Spleen (tissue), 7 donors: ENCODE measurements at regions not wholly inside any gene's neighbourhood (a gene's known extent, or its start where the extent isn't known, plus 50 kb on each side); places are given as distances from the start of the nearest gene placed in this dataset.

Experiments used
- POLR2A ChIP-seq, 3 donors: fragments of 450-650 bp; IDR thresholded peaks; one replicate each; pipeline ENCODE4 v1.5.1; 2017; ENCODE audit warnings: antibody characterized with exemption in 3 of 3, mild to moderate bottlenecking in 1 of 3
- POLR2AphosphoS5 ChIP-seq, 3 donors: sonication (generic); formaldehyde crosslinking; IDR thresholded peaks; one replicate each; pipeline ENCODE4 v1.5.1; 2017; ENCODE audit warnings: antibody characterized with exemption in 3 of 3
- TF ChIP-seq, protein P1 (sequence below), 11 experiments: fragments of 200-600 bp in 7 of 11; fragments of 450-650 bp in 4 of 11; sonication (generic) in 4 of 11; IDR thresholded peaks in 8 of 11; conservative IDR thresholded peaks in 3 of 11; 1 replicate in 7 of 11; 2 replicates in 4 of 11; pipeline versions ENCODE4 v1.4.0 to v1.8.0; 2016 to 2021; ENCODE audit warnings: antibody characterized with exemption in 11 of 11, inconsistent platforms in 4 of 11, mild to moderate bottlenecking in 1 of 11
- donor health status: DM: no; HTN: no; CAD: no; lungs with moderate emphysema.
- donor health status: DM: no; HTN: no; CAD: no.
- donor health status: DM: no; HTN: no; CAD: no.

DNA sequence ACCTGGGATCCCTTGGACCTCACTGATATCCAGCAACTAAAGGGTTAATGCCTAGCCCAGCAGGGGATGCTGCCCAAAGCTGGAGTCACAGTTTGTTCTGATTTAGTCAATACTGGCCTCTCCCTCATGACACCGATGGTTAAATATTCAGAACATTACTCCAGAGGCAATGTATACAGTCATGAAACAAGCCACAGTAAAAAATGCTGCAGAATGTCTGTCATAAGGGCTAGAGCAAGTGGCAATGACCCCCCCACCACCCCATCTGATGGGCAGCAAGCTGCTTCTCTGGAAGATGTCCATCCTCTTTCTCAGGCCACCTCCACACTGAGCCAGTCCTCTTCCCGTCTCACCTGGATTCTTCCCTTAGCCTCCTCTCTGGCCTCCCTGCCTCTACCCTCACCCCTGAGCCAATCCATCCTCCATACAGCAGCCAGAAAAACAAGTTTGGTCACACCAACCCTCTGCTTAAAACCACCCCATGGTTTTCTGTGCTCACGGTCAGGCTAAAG lies 99.0 kb upstream of the KCNG1 start:
- TF ChIP-seq, protein P1, sequence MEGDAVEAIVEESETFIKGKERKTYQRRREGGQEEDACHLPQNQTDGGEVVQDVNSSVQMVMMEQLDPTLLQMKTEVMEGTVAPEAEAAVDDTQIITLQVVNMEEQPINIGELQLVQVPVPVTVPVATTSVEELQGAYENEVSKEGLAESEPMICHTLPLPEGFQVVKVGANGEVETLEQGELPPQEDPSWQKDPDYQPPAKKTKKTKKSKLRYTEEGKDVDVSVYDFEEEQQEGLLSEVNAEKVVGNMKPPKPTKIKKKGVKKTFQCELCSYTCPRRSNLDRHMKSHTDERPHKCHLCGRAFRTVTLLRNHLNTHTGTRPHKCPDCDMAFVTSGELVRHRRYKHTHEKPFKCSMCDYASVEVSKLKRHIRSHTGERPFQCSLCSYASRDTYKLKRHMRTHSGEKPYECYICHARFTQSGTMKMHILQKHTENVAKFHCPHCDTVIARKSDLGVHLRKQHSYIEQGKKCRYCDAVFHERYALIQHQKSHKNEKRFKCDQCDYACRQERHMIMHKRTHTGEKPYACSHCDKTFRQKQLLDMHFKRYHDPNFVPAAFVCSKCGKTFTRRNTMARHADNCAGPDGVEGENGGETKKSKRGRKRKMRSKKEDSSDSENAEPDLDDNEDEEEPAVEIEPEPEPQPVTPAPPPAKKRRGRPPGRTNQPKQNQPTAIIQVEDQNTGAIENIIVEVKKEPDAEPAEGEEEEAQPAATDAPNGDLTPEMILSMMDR (IDR thresholded peaks at IDR 0.05 in 8 of 11, conservative IDR thresholded peaks at IDR 0.05 in 3 of 11): no peak
- no peak for TF ChIP-seq POLR2A (IDR thresholded peaks at IDR 0.05)
- no peak for TF ChIP-seq POLR2AphosphoS5 (IDR thresholded peaks at IDR 0.05)
